Right atrium auricular region (tissue), 2 donors: ENCODE measurements at regions not wholly inside any gene's neighbourhood (a gene's known extent, or its start where the extent isn't known, plus 50 kb on each side); places are given as distances from the start of the nearest gene placed in this dataset.

Source experiments
- DNase-seq: peaks from one replicate; pipeline ENCODE4 v3.0.0-alpha.2; 2019; ENCODE audit warnings: low spot score
- H3K27ac ChIP-seq, 2 donors: fragments of 200-600 bp; sonication (generic); 1 replicate in 1 of 2; 2 replicates in 1 of 2; pipeline ENCODE4 v1.5.1; 2016 to 2019
- H3K27me3 ChIP-seq, 2 donors: fragments of 200-600 bp; sonication (generic); one replicate each; pipeline versions ENCODE4 v1.5.1 to v1.6.0; 2017 to 2019
- H3K36me3 ChIP-seq: fragments of 200-600 bp; sonication (generic); one replicate; pipeline ENCODE4 v1.5.1; 2016
- H3K4me1 ChIP-seq, 2 donors: fragments of 200-600 bp; sonication (generic); one replicate each; pipeline versions ENCODE4 v1.5.1 to v1.6.0; 2017 to 2019
- H3K4me3 ChIP-seq, 2 donors: fragments of 200-600 bp; sonication (generic); 1 replicate in 1 of 2; 2 replicates in 1 of 2; pipeline ENCODE4 v1.5.1; 2017 to 2019; ENCODE audit warnings: mild to moderate bottlenecking in 1 of 2, moderate library complexity in 1 of 2
- H3K9me3 ChIP-seq, 2 donors: fragments of 200-600 bp; sonication (generic); one replicate each; pipeline ENCODE4 v1.5.1; 2019
- CTCF ChIP-seq, 2 donors: fragments of 200-600 bp; sonication (generic); IDR thresholded peaks; one replicate each; pipeline ENCODE4 v1.5.1; 2019; ENCODE audit warnings: antibody characterized with exemption in 2 of 2

DNA sequence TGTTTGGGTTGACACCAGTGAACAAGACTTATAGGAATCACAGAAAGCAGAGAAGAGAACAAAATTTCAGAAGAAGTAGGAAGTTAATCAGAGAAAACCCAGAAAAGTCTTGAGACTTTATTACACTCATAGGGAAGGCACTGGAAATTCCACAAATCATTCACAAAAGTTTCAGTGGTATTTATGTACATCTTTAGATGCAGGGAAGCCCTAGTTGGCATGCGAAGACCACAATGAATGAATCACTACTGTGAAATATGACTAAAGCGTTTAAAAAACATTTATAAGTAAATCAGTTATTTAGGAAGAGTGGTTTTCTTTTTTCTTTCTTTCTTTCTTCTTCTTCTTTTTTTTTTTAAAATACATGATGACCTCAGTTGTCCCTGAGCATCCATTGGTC lies 105.1 kb downstream of the NUP35 start:
- DNase-seq, result no peak
- peaks cover 0 to 3% of the 10 kb centered on the region in 2 donors for H3K4me1 ChIP-seq
- no peaks in the 10 kb centered on the region for H3K9me3 ChIP-seq
- no peak overlapping the region for H3K27ac ChIP-seq
- H3K4me3 ChIP-seq, result no peak overlapping the region
- no peak for TF ChIP-seq CTCF (IDR thresholded peaks at IDR 0.05)
- no peaks in the 10 kb centered on the region for H3K36me3 ChIP-seq
- H3K27me3 ChIP-seq, result no peaks in the 10 kb centered on the region

DNA sequence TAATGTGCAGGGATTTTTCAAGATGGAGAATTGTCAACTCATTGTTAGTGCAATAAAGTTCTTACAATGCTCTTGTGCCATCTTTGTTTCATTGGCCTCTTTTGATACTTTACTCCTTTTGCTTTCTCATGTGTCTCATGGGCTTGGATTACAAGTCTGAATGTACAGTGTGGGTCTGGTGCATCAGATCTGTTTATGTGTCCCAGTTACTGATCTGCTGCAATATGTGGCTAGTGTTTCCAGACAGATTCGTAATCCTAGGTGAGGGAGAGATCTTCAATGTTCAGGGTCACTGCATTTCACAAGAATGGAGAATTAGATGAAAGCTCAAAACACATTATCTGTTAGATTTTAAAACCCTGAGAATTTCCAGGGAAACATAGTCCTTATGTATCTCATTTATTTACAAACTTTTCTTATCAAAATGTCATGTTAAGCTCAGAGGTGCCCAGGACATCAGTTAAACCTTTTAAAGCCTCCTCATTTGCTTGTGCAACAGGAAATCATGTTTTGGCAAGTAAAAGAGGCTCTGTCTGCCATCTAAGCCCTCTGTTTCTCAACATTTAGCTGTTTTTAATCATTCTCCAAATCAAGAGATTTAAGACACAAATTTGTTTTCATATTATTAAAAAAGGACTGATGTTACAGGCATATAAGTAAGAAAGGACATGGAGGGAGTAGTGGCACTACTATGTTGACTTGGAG lies 108.1 kb downstream of the NUP35 start:
- Histone ChIP-seq H3K9me3 (no peaks in the 10 kb centered on the region), H3K4me1 (peaks cover 0 to under 1% of the 10 kb centered on the region in 2 donors), H3K27ac (no peak overlapping the region), H3K27me3 (no peaks in the 10 kb centered on the region), H3K4me3 (no peak overlapping the region), H3K36me3 (no peaks in the 10 kb centered on the region)
- no peak for DNase-seq
- TF ChIP-seq CTCF (IDR thresholded peaks at IDR 0.05), result no peak

DNA sequence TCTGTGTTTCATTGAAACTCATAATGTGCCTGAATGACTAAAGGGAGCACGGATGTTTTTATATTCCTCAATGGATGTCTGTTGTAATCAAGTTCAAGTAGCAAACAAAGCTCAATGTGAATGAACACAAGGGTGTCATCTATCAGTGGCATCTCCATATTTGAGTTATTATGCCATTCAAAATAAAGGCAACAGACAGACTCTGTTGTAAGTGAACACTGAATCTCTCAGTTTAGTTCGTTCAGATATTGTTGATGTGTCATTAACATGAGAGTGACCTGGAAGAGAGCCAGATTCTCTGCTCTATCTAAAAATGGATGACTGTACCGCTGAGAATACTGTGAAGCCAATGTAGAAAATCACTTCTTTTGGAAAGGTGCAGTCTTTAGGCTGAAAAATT lies 118.7 kb downstream of the NUP35 start:
- Histone ChIP-seq H3K27me3 (no peaks in the 10 kb centered on the region), H3K4me1 (no peaks in the 10 kb centered on the region), H3K4me3 (no peak overlapping the region), H3K9me3 (no peaks in the 10 kb centered on the region), H3K36me3 (no peaks in the 10 kb centered on the region), H3K27ac (no peak overlapping the region)
- TF ChIP-seq CTCF (IDR thresholded peaks at IDR 0.05), result no peak
- DNase-seq, result no peak

- H3K4me3 ChIP-seq, result no peak overlapping the region
- no peaks in the 10 kb centered on the region for H3K27me3 ChIP-seq
- no peak for DNase-seq
- H3K27ac ChIP-seq, result no peak overlapping the region
- H3K9me3 ChIP-seq, result no peaks in the 10 kb centered on the region
- no peaks in the 10 kb centered on the region for H3K4me1 ChIP-seq
- no peak for TF ChIP-seq CTCF (IDR thresholded peaks at IDR 0.05)
- H3K36me3 ChIP-seq, result no peaks in the 10 kb centered on the region
Observed at GRCh38 chr2:183243758-183244157, 119.5 kb downstream of the NUP35 start.

- Histone ChIP-seq H3K36me3 (no peaks in the 10 kb centered on the region), H3K9me3 (no peaks in the 10 kb centered on the region), H3K4me3 (no peak overlapping the region), H3K4me1 (no peaks in the 10 kb centered on the region), H3K27ac (no peak overlapping the region), H3K27me3 (no peaks in the 10 kb centered on the region)
- DNase-seq, result no peak
- no peak for TF ChIP-seq CTCF (IDR thresholded peaks at IDR 0.05)
Observed at GRCh38 chr2:183244300-183244844, 120.1 kb downstream of the NUP35 start.
